Epithelial cell of prostate (primary cell): ENCODE measurements at regions not wholly inside any gene's neighbourhood (a gene's known extent, or its start where the extent isn't known, plus 50 kb on each side); places are given as distances from the start of the nearest gene placed in this dataset.
"Not testable (repeated sequence)": the region's sequence is repeated elsewhere in the genome, so short reads cannot be mapped to it uniquely, and the experiment has no call there.

Experiments used
- DNase-seq: peaks from one replicate; pipeline ENCODE4 v3.0.0-alpha.2; 2011; ENCODE audit warnings: low read depth, low spot score
- H3K27ac ChIP-seq: fragments of 450-650 bp; 2 replicates; pipeline ENCODE4 v1.5.1; 2017; ENCODE audit warnings: mild to moderate bottlenecking

- H3K27ac ChIP-seq, DNase-seq: not testable (repeated sequence)
Observed at GRCh38 chr10:27354100-27354499, 113.5 kb upstream of the ACBD5 start.

DNA sequence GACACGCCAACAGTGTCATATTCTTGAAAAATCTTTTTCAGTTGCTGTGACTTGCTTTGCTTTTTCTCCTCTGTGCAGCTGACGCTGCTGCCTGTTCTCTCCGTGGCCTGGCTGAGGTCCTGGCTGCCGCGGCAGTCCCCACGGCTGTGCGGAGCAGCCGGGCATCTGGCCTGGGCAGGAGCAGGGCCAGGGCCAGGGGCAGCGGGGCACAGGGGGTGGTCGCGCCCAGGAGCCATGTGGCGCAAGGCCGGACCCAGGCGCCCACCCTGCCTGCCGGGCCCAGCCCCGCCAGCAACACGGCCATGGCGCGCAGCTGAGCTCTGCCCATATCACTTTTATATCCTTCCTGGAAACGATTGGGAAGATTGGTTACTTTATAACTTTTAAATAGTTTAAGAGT is 109.4 kb upstream of the ACBD5 start:
- DNase-seq, result no peak
- H3K27ac ChIP-seq, result no peak overlapping the region

DNA sequence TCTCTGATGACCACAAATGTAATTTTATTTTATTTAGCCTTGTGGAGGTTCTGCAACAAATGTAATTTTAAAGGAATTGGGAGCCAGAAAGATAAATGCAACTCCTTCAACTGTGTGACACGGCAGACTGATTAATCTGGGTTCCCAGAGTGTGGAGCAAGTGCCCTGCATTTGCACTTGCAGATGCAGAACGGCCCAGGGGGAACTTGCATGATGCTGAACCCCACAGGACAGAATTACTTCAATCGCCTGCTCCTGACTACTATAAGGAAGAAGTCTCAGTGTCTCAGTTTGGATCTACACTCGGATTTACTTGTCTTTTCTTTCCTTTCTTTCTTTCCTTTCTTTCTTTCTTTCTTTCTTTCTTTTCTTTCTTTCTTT is 107.2 kb upstream of the ACBD5 start:
- not testable (repeated sequence) for H3K27ac ChIP-seq, DNase-seq

GRCh38 chr10:27345455-27345920 is 104.9 kb upstream of the ACBD5 start:
- DNase-seq, result no peak
- no peak overlapping the region for H3K27ac ChIP-seq

GRCh38 chr10:27344568-27345454 is 104.2 kb upstream of the ACBD5 start:
- no peak for DNase-seq

DNA sequence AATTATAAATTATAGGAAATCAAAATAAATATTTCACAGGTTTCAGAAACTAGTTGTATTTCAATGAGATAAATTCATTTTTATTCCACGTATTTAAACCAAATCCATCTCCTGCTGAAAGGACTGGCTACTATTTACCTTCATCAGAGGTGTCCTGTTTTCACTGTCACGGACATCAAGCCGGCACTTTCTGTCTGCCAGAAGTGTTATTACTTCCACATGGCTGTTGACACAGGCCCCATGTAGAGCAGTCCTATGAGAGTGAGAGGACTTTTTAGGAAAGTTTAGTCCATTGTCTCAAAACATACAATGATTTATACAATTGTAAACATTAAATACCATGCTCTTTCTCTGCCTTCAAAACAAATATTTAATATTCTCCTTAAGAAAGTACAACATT is 100.4 kb upstream of the ACBD5 start:
- no peak overlapping the region for H3K27ac ChIP-seq
- DNase-seq, result no peak

More at GRCh38 chr10:27344568-27345454, 104.2 kb upstream of the ACBD5 start:
- no peak overlapping the region for H3K27ac ChIP-seq

DNA sequence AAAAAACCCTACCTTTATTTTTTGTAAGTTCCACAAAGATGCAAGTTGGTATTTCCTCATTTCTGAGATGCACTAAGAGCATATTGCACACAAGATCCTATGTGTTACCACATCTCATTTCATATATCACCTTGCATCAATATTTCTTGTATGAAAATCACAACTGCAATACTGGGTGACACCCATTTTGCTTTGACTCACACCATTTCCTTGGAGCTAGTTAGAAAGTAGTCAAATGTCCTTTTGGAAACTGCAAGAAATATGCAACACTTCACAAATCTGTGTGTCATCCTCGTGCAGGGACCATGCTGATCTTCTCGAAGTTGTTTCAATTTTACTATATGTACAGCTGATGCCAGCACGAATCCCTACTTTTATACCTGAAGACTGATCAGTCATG is 94.6 kb upstream of the ACBD5 start:
- not testable (repeated sequence) for DNase-seq, H3K27ac ChIP-seq

- DNase-seq, result no peak
- H3K27ac ChIP-seq, result no peak overlapping the region
Observed at GRCh38 chr10:27330074-27330473, 89.5 kb upstream of the ACBD5 start.

DNA sequence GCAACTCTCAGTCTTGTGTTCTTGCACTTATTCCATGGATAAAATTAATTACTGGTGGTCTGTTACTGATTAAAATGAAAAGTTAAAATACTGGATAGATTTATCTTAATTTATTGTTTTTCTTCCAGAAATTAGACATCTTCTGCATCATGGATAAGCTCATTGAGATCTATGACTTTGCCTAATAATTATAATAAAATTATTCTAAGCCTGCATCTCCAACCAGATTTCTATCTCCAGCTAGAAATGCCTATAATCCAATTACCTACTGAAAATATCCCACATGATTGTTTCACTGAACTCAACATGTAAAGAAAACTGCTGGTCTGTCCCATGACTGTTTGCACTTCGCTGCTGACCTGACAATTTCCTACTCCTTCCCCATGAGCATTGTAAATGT is 88.3 kb upstream of the ACBD5 start:
- no peak for DNase-seq
- H3K27ac ChIP-seq, result no peak overlapping the region

DNA sequence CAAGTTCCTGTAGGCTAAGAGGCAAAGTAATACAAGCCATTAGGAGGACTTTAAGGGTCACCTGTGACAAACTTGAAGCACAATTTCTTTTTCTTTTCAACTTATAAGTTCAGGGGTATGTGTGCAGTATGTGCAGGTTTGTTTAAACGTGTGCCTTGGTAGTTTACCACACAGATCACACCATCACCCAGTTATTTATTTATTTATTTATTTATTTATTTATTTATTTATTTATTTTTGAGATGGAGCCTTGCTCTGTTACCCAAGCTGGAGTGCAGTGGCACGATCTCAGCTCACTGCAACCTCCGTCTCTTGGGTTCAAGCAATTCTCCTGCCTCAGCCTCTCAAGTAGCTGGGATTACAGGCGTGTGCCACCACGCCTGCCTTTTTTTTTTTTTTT is 86.2 kb upstream of the ACBD5 start:
- H3K27ac ChIP-seq, DNase-seq: not testable (repeated sequence)

- H3K27ac ChIP-seq, result no peak overlapping the region
- peak; percentile 27 for DNase-seq
Observed at GRCh38 chr10:27319752-27320431, 79.3 kb upstream of the ACBD5 start.

GRCh38 chr10:27319139-27319538 is 78.5 kb upstream of the ACBD5 start:
- not testable (repeated sequence) for H3K27ac ChIP-seq, DNase-seq

DNA sequence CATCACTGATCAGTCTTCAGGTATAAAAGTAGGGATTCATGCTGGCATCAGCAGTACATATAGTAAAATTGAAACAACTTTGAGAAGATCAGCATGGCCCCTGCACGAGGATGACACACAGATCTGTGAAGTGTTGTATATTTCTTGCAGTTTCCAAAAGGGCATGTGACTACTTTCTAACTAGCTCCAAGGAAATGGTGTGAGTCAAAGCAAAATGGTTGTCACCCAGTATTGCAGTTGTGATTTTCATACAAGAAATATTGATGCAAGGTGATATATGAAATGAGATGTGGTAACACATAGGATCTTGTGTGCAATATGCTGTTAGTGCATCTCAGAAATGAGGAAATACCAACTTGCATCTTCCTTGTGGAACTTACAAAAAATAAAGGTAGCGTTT is 74.5 kb upstream of the ACBD5 start:
- DNase-seq, H3K27ac ChIP-seq: not testable (repeated sequence)

GRCh38 chr10:27313586-27313985 is 73.0 kb upstream of the ACBD5 start:
- not testable (repeated sequence) for DNase-seq, H3K27ac ChIP-seq

DNA sequence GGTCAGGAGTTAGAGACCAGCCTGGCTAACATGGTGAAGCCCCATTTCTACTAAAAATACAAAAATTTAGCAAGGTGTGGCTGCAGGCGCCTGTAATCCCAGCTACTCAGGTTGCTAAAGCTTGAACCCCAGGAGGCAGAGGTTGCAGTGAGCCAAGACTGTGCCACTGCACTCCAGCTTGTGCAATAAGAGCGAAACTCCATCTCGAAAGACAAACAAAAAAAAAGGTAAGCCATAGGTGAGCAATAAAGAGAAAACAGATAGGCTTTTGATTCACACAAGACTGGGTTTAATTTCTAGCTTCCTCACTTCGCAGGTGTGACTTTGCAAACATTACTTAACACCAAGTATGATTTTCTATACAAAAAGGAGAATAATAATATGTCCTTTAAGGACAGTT is 72.3 kb upstream of the ACBD5 start:
- no peak for DNase-seq
- H3K27ac ChIP-seq, result no peak overlapping the region

- DNase-seq, H3K27ac ChIP-seq: not testable (repeated sequence)
Observed at GRCh38 chr10:27311809-27312208, 71.2 kb upstream of the ACBD5 start.

DNA sequence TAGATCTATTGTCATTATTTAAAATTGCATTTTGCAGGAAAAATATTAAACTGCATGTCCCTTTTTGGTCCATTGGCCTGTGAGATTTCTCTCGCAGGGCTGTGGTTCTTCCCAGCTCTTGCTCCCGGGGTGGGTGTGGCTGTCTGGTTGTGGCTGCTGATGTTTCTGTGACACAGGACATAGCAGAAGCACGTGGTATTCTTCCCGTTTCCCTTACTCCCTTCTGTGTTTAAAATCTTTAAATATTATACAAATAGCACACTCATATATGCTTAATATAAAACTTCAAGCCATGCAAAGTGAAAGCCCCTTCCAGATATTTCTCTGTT is 57.9 kb upstream of the ACBD5 start:
- DNase-seq, H3K27ac ChIP-seq: not testable (repeated sequence)

DNA sequence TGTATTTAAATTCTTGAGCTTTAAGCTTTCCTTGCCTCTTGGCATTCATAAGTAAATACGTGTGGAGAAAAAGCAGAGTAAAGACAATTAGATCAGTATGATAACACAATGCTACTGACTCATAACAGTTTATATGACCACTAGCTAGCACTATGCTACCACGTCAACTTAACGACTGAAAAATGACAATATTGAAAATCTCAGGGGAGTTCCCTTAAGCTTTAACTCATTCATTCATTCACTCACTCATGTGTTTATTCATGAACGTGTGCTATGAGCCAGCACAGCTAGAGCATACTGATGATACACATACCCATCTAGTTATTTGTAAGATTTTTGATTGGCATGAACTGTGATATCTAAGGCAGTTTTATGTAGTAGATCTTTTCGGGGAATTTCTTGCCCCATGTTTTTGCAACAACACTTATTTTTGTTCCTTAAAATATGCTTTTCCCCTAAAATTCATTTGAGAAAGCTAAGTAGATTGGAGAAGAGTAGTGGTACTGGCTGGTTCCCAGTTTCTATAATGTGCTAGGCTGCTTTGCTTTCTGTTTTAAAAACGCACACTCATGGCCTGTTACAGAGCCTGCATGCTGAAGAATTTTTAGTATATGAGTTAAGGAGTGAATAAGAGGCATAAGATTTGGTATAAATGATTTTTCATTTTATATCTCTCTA is 57.4 kb upstream of the ACBD5 start:
- DNase-seq, result no peak
- no peak overlapping the region for H3K27ac ChIP-seq

- H3K27ac ChIP-seq, DNase-seq: not testable (repeated sequence)
Observed at GRCh38 chr10:27296285-27296684, 55.7 kb upstream of the ACBD5 start.

- DNase-seq, H3K27ac ChIP-seq: not testable (repeated sequence)
Observed at GRCh38 chr10:27291253-27291895, 50.8 kb upstream of the ACBD5 start.
